K562 (cell line): ENCODE measurements at regions not wholly inside any gene's neighbourhood (a gene's known extent, or its start where the extent isn't known, plus 50 kb on each side); places are given as distances from the start of the nearest gene placed in this dataset.

Source experiments
- CTCF ChIP-seq, 3 experiments: IDR thresholded peaks in 2 of 3; conservative IDR thresholded peaks in 1 of 3; 2 replicates each; pipeline ENCODE4 v1.5.1; 2011 to 2012; ENCODE audit warnings: low read length in 3 of 3, mild to moderate bottlenecking in 3 of 3, control low read depth in 2 of 3, improper control_type of control experiment in 1 of 3, inconsistent platforms in 1 of 3, low read depth in 1 of 3, mixed read lengths in 1 of 3, moderate library complexity in 1 of 3; ENCODE audit not compliant: insufficient read depth in 2 of 3
- ELF4 ChIP-seq: fragments of 450-650 bp; formaldehyde crosslinking; IDR thresholded peaks from 2 replicates; pipeline ENCODE4 v1.4.0; 2022; ENCODE audit warnings: missing genetic modification characterization
- MAX ChIP-seq: sonication (generic); formaldehyde crosslinking; IDR thresholded peaks from 2 replicates; pipeline ENCODE4 v1.9.0; 2022; ENCODE audit warnings: mild to moderate bottlenecking, missing genetic modification reagents
- MYNN ChIP-seq, 2 experiments: sonication (generic); formaldehyde crosslinking in 1 of 2; IDR thresholded peaks; 2 replicates each; pipeline versions ENCODE4 v1.5.0 to v1.6.1; 2016 to 2020; ENCODE audit warnings: antibody characterized with exemption in 1 of 2, missing genetic modification reagents in 1 of 2
- POLR2A ChIP-seq: fragments of 450-650 bp; conservative IDR thresholded peaks from 2 replicates; pipeline ENCODE4 v1.6.1; 2016
- PTTG1 ChIP-seq: fragments of 450-650 bp; IDR thresholded peaks from 2 replicates; pipeline ENCODE4 v1.6.1; 2016; ENCODE audit warnings: low read depth, mild to moderate bottlenecking, missing genetic modification characterization, missing compliant biosample characterization
- SETDB1 ChIP-seq: IDR thresholded peaks from one replicate; pipeline ENCODE4 v1.6.1; 2012; ENCODE audit warnings: low read length, control low read depth, inconsistent platforms
- ZNF592 ChIP-seq: fragments of 450-650 bp; IDR thresholded peaks from 2 replicates; pipeline ENCODE4 v1.6.1; 2017; ENCODE audit warnings: antibody characterized with exemption, mild to moderate bottlenecking

- TF ChIP-seq MYNN (IDR thresholded peaks at IDR 0.05) (no peak), MYNN (CRISPR knock-in tag; IDR thresholded peaks at IDR 0.05) (no peak), ZNF592 (no peak), CTCF (IDR thresholded peaks at IDR 0.05 in 2 of 3, conservative IDR thresholded peaks at IDR 0.05 in 1 of 3; ENCODE audit: insufficient read depth in 2 of 3, low read depth in 1 of 3, low read length in 3 of 3) (no peak), PTTG1 (tag) (no peak), MAX (CRISPR knock-in tag) (no peak), ELF4 (CRISPR knock-in tag) (no peak), SETDB1 (no peak), POLR2A (no peak)
Measured at GRCh38 chr10:111974325-111974724, 209.2 kb downstream of the GPAM start.
